IMR-90 (cell line): ENCODE measurements at regions not wholly inside any gene's neighbourhood (a gene's known extent, or its start where the extent isn't known, plus 50 kb on each side); places are given as distances from the start of the nearest gene placed in this dataset.

ENCODE experiments used
- ATAC-seq: fragments of 200-7000 bp; cut with Tn5 transposase; 2 replicates; pipeline ENCODE4 v1.9.1; 2020; ENCODE audit warnings: low read depth, mild to moderate bottlenecking, moderate library complexity
- BruUV-seq: library from RNA; stranded (reverse); fragments of 400-500 nt; replicated peaks from 2 replicates; lab custom pipeline; 2021; lab: Mats Ljungman, UMichigan
- CTCF ChIA-PET: fragments of 300-600 bp; formaldehyde crosslinking; extraction: SDS; loops from one replicate; lab custom pipeline; 2021; ENCODE audit warnings: antibody characterized with exemption; lab: Yijun Ruan, JAX
- POLR2A ChIA-PET: fragments of 300-600 bp; sonication (Branson Sonifier 250); formaldehyde crosslinking; loops from one replicate; lab custom pipeline; 2022; ENCODE audit warnings: antibody characterized with exemption; ENCODE audit not compliant: unreplicated experiment; lab: Charles Lee
- DNase-seq: peaks from one replicate; pipeline ENCODE4 v3.0.0; 2013
- H2AFZ ChIP-seq: replicated peaks from 2 replicates; pipeline ENCODE3; 2013; ENCODE audit warnings: low read length, mild to moderate bottlenecking; ENCODE audit not compliant: poor library complexity
- H2AK5ac ChIP-seq: 2 replicates; pipeline ENCODE4 v1.6.1; 2013; ENCODE audit warnings: low read depth, low read length, inconsistent platforms
- H2AK9ac ChIP-seq: replicated peaks from 2 replicates; pipeline ENCODE3; 2013; ENCODE audit warnings: mild to moderate bottlenecking, low read depth, low read length, moderate library complexity; ENCODE audit not compliant: poor library complexity
- H2BK120ac ChIP-seq: 2 replicates; pipeline ENCODE4 v1.6.1; 2013; ENCODE audit warnings: low read depth, low read length, inconsistent platforms
- H2BK15ac ChIP-seq: 3 replicates; pipeline ENCODE4 v1.6.1; 2013; ENCODE audit warnings: low read depth, low read length, inconsistent platforms
- H2BK20ac ChIP-seq: 2 replicates; pipeline ENCODE4 v1.6.1; 2013; ENCODE audit warnings: low read depth, mild to moderate bottlenecking, inconsistent platforms, low read length, moderate library complexity
- H2BK5ac ChIP-seq: 2 replicates; pipeline ENCODE4 v1.6.1; 2013; ENCODE audit warnings: mild to moderate bottlenecking, low read depth, low read length, inconsistent platforms; ENCODE audit not compliant: poor library complexity, severe bottlenecking
- H3K14ac ChIP-seq: replicated peaks from 2 replicates; pipeline ENCODE4 v1.6.1; 2013; ENCODE audit warnings: low read depth, low read length, inconsistent platforms
- H3K18ac ChIP-seq: 2 replicates; pipeline ENCODE4 v1.6.1; 2013; ENCODE audit warnings: low read depth, low read length, control low read depth
- H3K23ac ChIP-seq: 2 replicates; pipeline ENCODE4 v1.6.1; 2013; ENCODE audit warnings: low read depth, low read length, inconsistent platforms
- H3K27ac ChIP-seq: 2 replicates; pipeline ENCODE4 v1.5.1; 2013; ENCODE audit warnings: mild to moderate bottlenecking, control low read depth, low read length; ENCODE audit not compliant: insufficient read depth
- H3K27me3 ChIP-seq: 2 replicates; pipeline ENCODE4 v1.6.1; 2013; ENCODE audit warnings: low read length; ENCODE audit not compliant: control insufficient read depth, insufficient read depth
- H3K36me3 ChIP-seq: 2 replicates; pipeline ENCODE4 v1.6.1; 2013; ENCODE audit warnings: low read length, mixed read lengths; ENCODE audit not compliant: control insufficient read depth, insufficient read depth
- H3K4ac ChIP-seq: 2 replicates; pipeline ENCODE4 v1.6.1; 2013; ENCODE audit warnings: low read depth, low read length, inconsistent platforms
- H3K4me1 ChIP-seq: 2 replicates; pipeline ENCODE4 v1.6.1; 2013; ENCODE audit warnings: low read length, mixed read lengths; ENCODE audit not compliant: control insufficient read depth, insufficient read depth
- H3K4me2 ChIP-seq: 2 replicates; pipeline ENCODE4 v1.6.1; 2013; ENCODE audit warnings: low read depth, mild to moderate bottlenecking, control low read depth, low read length, moderate library complexity
- H3K4me3 ChIP-seq: 2 replicates; pipeline ENCODE4 v1.5.1; 2013; ENCODE audit warnings: low read depth, mild to moderate bottlenecking, control low read depth, low read length, moderate library complexity; ENCODE audit not compliant: insufficient read depth
- H3K56ac ChIP-seq: 2 replicates; pipeline ENCODE4 v1.6.1; 2013; ENCODE audit warnings: low read length, inconsistent platforms; ENCODE audit not compliant: insufficient read depth; ENCODE audit errors: extremely low read depth
- H3K79me1 ChIP-seq, 2 experiments: 2 replicates each; pipeline ENCODE4 v1.6.1; 2013; ENCODE audit warnings: low read length in 2 of 2, inconsistent platforms in 1 of 2, low read depth in 1 of 2
- H3K9ac ChIP-seq: 2 replicates; pipeline ENCODE4 v1.6.1; 2013; ENCODE audit warnings: low read depth, low read length, control low read depth
- H3K9me1 ChIP-seq: 2 replicates; pipeline ENCODE4 v1.6.1; 2013; ENCODE audit warnings: low read length, inconsistent platforms; ENCODE audit not compliant: insufficient read depth
- H3K9me3 ChIP-seq: 2 replicates; pipeline ENCODE4 v1.6.1; 2013; ENCODE audit warnings: low read length; ENCODE audit not compliant: control insufficient read depth, insufficient read depth
- H4K20me1 ChIP-seq: 2 replicates; pipeline ENCODE4 v1.6.1; 2013; ENCODE audit warnings: low read length, inconsistent platforms; ENCODE audit not compliant: insufficient read depth
- H4K5ac ChIP-seq: 2 replicates; pipeline ENCODE4 v1.6.1; 2013; ENCODE audit warnings: mild to moderate bottlenecking, low read depth, low read length, control low read depth
- H4K8ac ChIP-seq, 2 experiments: 2 replicates each; pipeline ENCODE4 v1.6.1; 2013; ENCODE audit warnings: low read depth in 2 of 2, low read length in 2 of 2, control low read depth in 1 of 2, inconsistent platforms in 1 of 2
- H4K91ac ChIP-seq: 2 replicates; pipeline ENCODE4 v1.6.1; 2013; ENCODE audit warnings: low read depth, low read length, inconsistent platforms; ENCODE audit not compliant: insufficient read depth
- NFE2L2 ChIP-seq: fragments of 150-350 bp; IDR thresholded peaks from 2 replicates; pipeline ENCODE4 v1.6.1; 2016; ENCODE audit warnings: low read depth, mild to moderate bottlenecking, low read length
- RAD21 ChIP-seq: IDR thresholded peaks from 2 replicates; pipeline ENCODE4 v1.6.1; 2012; ENCODE audit warnings: low read length, improper control_type of control experiment
- SMC3 ChIP-seq: fragments of 150-350 bp; IDR thresholded peaks from 2 replicates; pipeline ENCODE4 v1.6.1; 2016; ENCODE audit warnings: low read depth, mild to moderate bottlenecking, antibody characterized with exemption, low read length, moderate library complexity
- WGBS, 2 experiments: methylation state at CpG; one replicate each; pipeline versions ENCODE4 v1.1.5 to v1.1.7; 2013; ENCODE audit warnings: missing lambda C conversion rate in 2 of 2; ENCODE audit not compliant: insufficient read length in 1 of 2; ENCODE audit errors: extremely low coverage in 2 of 2; 5-methylcytosine and 5-hydroxymethylcytosine counted together
- dilution Hi-C: fragments of 300-500 bp; cut with HindIII; formaldehyde crosslinking; loops from one replicate; pipeline ENCODE4 v1.14.3; 2018; ENCODE audit warnings: low sequenced_read_pairs; ENCODE audit not compliant: unreplicated experiment
- in situ Hi-C: fragments of 300-500 bp; cut with MboI; formaldehyde crosslinking; loops from 3 replicates; pipeline ENCODE4 v1.14.3; 2019; ENCODE audit warnings: low sequenced_read_pairs, inconsistent platforms, mixed read lengths
- intact Hi-C: fragments of 100-400 bp; cut with micrococcal nuclease; formaldehyde crosslinking; loops from 2 replicates; pipeline ENCODE4 v1.10.0; 2022
- TF ChIP-seq, protein P1 (sequence below): conservative IDR thresholded peaks from 2 replicates; pipeline ENCODE4 v1.5.1; 2012; ENCODE audit warnings: mild to moderate bottlenecking, low read depth, low read length, improper control_type of control experiment

- Histone ChIP-seq H4K8ac (no peak overlapping the region), H3K27ac (no peak overlapping the region), H3K9me3 (no peaks in the 10 kb centered on the region), H3K79me1 (no peaks in the 10 kb centered on the region), H3K56ac (no peak overlapping the region), H2BK5ac (no peak overlapping the region), H3K27me3 (no peaks in the 10 kb centered on the region), H4K5ac (no peak overlapping the region), H3K4me1 (no peaks in the 10 kb centered on the region), H3K18ac (no peak overlapping the region), H2BK20ac (no peak overlapping the region), H3K36me3 (no peaks in the 10 kb centered on the region), H2AFZ (no peak overlapping the region), H3K14ac (no peak overlapping the region), H3K4me2 (no peak overlapping the region), H3K9me1 (no peaks in the 10 kb centered on the region), H2BK120ac (no peak overlapping the region), H3K9ac (no peak overlapping the region), H4K91ac (no peak overlapping the region), H2BK15ac (no peak overlapping the region), H2AK5ac (no peak overlapping the region), H3K4me3 (no peak overlapping the region), H3K23ac (no peak overlapping the region), H2AK9ac (no peak overlapping the region), H4K20me1 (no peaks in the 10 kb centered on the region), H3K4ac (no peak overlapping the region)
- intact Hi-C loops (loop anchor here (1.0 kb wide), 2 partner anchors 739 to 1331 kb away; partner anchors contain the start of gene DAB1), dilution Hi-C loops (no loop called here), in situ Hi-C loops (no loop called here)
- WGBS, 2 experiments: 7% methylated on average over 3 of the region's 9 CpGs; no CpG with 5 or more reads in 1 of the 2 experiments
- CTCF ChIA-PET: interaction anchor here (0.6 kb wide), 1 partner anchor 31 kb away, joined by 9 read pairs; no protein-coding TSS in a partner anchor
- ATAC-seq (peak; percentile 92), DNase-seq (peak; percentile 52)
- BruUV-seq: no TSS peak
- POLR2A ChIA-PET: no interaction called here
- TF ChIP-seq RAD21 (peak; percentile 63), SMC3 (peak; percentile 50), NFE2L2 (no peak)
- TF ChIP-seq, protein P1, sequence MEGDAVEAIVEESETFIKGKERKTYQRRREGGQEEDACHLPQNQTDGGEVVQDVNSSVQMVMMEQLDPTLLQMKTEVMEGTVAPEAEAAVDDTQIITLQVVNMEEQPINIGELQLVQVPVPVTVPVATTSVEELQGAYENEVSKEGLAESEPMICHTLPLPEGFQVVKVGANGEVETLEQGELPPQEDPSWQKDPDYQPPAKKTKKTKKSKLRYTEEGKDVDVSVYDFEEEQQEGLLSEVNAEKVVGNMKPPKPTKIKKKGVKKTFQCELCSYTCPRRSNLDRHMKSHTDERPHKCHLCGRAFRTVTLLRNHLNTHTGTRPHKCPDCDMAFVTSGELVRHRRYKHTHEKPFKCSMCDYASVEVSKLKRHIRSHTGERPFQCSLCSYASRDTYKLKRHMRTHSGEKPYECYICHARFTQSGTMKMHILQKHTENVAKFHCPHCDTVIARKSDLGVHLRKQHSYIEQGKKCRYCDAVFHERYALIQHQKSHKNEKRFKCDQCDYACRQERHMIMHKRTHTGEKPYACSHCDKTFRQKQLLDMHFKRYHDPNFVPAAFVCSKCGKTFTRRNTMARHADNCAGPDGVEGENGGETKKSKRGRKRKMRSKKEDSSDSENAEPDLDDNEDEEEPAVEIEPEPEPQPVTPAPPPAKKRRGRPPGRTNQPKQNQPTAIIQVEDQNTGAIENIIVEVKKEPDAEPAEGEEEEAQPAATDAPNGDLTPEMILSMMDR: peak; percentile 72
Measured at GRCh38 chr1:58162952-58163550, 383.5 kb downstream of the OMA1 start.
